Uterus (tissue), 3 donors: ENCODE measurements at regions not wholly inside any gene's neighbourhood (a gene's known extent, or its start where the extent isn't known, plus 50 kb on each side); places are given as distances from the start of the nearest gene placed in this dataset.

ENCODE experiments used
- DNase-seq, 2 donors: peaks; one replicate each; pipeline ENCODE4 v3.0.0-alpha.2; 2019 to 2020
- H3K27ac ChIP-seq, 2 donors: fragments of 200-600 bp; sonication (generic); 1 replicate in 1 of 2; 2 replicates in 1 of 2; pipeline ENCODE4 v1.5.1; 2016 to 2018
- H3K27me3 ChIP-seq, 2 donors: fragments of 200-600 bp; sonication (generic); one replicate each; pipeline ENCODE4 v1.5.1; 2018 to 2019; ENCODE audit warnings: control low read depth in 1 of 2
- H3K36me3 ChIP-seq, 2 donors: fragments of 200-600 bp; sonication (generic); one replicate each; pipeline ENCODE4 v1.5.1; 2019; ENCODE audit warnings: control low read depth in 1 of 2
- H3K4me1 ChIP-seq, 2 donors: fragments of 200-600 bp; sonication (generic); one replicate each; pipeline ENCODE4 v1.5.1; 2018 to 2019; ENCODE audit warnings: control low read depth in 1 of 2
- H3K4me3 ChIP-seq, 2 donors: fragments of 200-600 bp; sonication (generic); 1 replicate in 1 of 2; 2 replicates in 1 of 2; pipeline ENCODE4 v1.5.1; 2018 to 2019; ENCODE audit warnings: mild to moderate bottlenecking in 1 of 2
- H3K9me3 ChIP-seq, 2 donors: fragments of 200-600 bp; sonication (generic); one replicate each; pipeline ENCODE4 v1.5.1; 2019; ENCODE audit warnings: control low read depth in 1 of 2
- POLR2A ChIP-seq, 2 donors: fragments of 450-650 bp; IDR thresholded peaks; one replicate each; pipeline ENCODE4 v1.6.1; 2016; ENCODE audit warnings: antibody characterized with exemption in 2 of 2, mild to moderate bottlenecking in 1 of 2, moderate library complexity in 1 of 2
- intact Hi-C: fragments of 100-400 bp; cut with DNase I; formaldehyde crosslinking; loops from one replicate; pipeline ENCODE4 v1.15.1; 2023; ENCODE audit warnings: low total_unique reads
- TF ChIP-seq, protein P1 (sequence below), 4 experiments: fragments of 200-600 bp in 2 of 4; fragments of 450-650 bp in 2 of 4; sonication (generic) in 2 of 4; IDR thresholded peaks; one replicate each; pipeline ENCODE4 v1.5.1; 2016 to 2019; ENCODE audit warnings: antibody characterized with exemption in 4 of 4, mild to moderate bottlenecking in 2 of 4, moderate library complexity in 1 of 4
- donor health status: DM: yes; HTN: yes; CAD: no.

DNA sequence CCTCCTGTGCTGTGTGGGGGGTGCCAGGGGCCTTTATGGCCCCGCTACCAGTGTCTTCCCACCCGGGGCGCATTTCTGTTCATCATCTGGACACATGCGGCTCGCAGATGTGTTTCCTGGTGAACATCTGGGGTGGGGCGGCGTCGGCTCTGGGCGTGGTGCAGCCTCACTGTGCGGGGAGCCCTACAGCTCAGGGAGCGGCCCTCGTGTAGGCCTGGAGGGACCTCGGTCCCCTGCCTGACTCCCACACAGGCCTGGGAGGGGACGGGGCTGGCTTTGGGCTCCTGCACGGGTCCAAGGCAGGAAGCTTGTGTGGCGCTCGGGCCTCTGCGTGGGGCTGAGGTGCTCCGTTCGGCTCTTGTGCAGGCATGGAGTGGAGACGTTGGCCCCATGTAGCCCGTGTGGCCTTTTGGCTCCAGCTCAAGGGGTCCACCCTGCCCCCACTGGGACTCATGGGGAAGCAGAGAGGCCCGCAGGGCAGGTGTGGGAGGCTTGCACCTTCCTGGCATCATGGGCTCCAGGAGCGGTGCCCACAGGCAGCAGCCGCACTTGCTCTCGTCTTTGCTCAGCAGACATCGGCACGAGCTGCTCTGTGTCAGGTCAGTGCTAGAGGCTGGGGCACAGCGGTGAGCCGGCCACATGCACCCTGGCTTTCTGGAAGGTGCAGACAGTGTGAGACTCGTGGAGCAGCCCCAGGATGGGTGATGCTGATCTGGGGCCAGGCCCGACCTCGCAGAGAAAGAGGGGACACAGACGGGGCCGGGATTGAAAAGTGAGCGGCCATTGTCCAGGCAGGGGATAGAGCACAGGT lies 90.1 kb upstream of the ACTRT2 start:
- DNase-seq, result no peak
- no peaks in the 10 kb centered on the region for H3K27me3 ChIP-seq
- H3K27ac ChIP-seq, result no peak overlapping the region
- no peaks in the 10 kb centered on the region for H3K4me1 ChIP-seq
- H3K36me3 ChIP-seq, result no peaks in the 10 kb centered on the region
- intact Hi-C loops, result no loop called here
- no peak for TF ChIP-seq POLR2A (IDR thresholded peaks at IDR 0.05)
- TF ChIP-seq, protein P1, sequence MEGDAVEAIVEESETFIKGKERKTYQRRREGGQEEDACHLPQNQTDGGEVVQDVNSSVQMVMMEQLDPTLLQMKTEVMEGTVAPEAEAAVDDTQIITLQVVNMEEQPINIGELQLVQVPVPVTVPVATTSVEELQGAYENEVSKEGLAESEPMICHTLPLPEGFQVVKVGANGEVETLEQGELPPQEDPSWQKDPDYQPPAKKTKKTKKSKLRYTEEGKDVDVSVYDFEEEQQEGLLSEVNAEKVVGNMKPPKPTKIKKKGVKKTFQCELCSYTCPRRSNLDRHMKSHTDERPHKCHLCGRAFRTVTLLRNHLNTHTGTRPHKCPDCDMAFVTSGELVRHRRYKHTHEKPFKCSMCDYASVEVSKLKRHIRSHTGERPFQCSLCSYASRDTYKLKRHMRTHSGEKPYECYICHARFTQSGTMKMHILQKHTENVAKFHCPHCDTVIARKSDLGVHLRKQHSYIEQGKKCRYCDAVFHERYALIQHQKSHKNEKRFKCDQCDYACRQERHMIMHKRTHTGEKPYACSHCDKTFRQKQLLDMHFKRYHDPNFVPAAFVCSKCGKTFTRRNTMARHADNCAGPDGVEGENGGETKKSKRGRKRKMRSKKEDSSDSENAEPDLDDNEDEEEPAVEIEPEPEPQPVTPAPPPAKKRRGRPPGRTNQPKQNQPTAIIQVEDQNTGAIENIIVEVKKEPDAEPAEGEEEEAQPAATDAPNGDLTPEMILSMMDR (IDR thresholded peaks at IDR 0.05), result no peak
- no peaks in the 10 kb centered on the region for H3K9me3 ChIP-seq
- H3K4me3 ChIP-seq, result no peak overlapping the region

DNA sequence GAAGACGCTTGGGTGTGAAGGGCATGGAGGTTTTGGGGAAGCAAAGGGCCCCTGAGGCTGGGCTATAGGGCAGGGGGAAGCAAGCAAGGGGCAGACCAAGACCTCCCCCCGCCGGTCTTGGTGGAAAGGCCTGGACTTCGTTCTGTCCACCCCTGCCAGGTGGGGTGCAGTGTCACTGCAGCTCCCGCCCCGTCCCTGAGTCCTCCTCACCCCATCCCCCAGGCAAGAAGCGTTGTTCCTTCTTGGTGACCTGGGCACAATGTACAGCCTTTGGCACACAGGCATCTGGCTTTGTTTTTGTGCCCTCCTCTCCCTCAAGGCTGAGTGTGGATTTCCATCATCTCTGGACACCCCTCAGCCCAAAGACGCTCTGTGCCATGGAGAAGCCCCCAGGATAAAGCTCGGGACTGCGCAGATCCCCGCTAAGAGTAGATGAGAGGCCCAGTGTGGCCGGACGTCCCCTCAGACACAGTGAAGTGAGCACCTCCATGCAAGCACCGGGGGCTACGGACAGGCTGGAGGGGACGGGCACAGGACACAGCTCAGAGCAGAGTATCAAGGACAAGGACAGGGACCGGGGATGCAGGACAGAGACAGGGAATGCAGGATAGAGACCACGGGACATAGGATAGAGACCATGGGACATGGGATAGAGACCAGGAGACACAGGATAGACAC lies 89.4 kb upstream of the ACTRT2 start:
- intact Hi-C loops, result no loop called here
- TF ChIP-seq, protein P1 (IDR thresholded peaks at IDR 0.05), result no peak
- no peak for TF ChIP-seq POLR2A (IDR thresholded peaks at IDR 0.05)
- Histone ChIP-seq H3K4me1 (no peaks in the 10 kb centered on the region), H3K36me3 (no peaks in the 10 kb centered on the region), H3K27me3 (no peaks in the 10 kb centered on the region), H3K9me3 (no peaks in the 10 kb centered on the region), H3K4me3 (no peak overlapping the region), H3K27ac (no peak overlapping the region)
- no peak for DNase-seq

DNA sequence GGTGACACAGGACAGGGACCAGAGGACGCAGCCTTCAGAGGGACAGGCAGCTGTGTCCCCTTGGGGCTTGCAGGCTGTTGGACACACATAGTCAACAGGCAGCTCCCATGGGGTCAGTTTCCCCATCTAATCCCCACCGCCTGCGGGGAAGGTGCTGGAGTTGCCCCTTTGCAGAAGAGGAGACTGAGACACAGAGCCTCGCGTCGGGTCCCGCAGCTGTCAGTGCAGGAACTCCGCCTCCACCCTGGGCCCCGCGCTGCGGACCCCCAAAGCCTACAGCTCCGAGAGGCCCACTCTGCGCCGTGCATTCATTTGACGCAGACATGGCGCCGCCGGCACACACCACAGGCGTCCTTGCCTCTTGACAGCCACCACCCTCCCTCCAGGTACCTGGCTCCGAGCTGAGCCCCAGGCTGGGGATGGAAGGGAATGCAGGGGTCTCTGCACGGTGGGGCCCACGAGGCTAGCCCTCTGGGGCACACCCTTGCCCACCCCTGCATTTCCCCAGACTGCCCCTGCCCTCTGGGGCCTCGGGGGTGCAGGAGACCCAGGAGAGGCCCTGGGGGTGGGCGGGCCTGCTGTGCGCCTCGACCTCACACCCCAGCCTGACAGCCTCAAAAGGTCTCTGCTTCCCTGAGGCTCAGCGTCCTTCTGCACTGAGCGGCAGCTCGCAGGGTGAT lies 88.5 kb upstream of the ACTRT2 start:
- H3K4me3 ChIP-seq, result no peak overlapping the region
- no peaks in the 10 kb centered on the region for H3K9me3 ChIP-seq
- H3K36me3 ChIP-seq, result no peaks in the 10 kb centered on the region
- no peak overlapping the region for H3K27ac ChIP-seq
- intact Hi-C loops, result no loop called here
- no peak for TF ChIP-seq POLR2A (IDR thresholded peaks at IDR 0.05)
- TF ChIP-seq, protein P1 (IDR thresholded peaks at IDR 0.05), result no peak
- H3K27me3 ChIP-seq, result no peaks in the 10 kb centered on the region
- no peak for DNase-seq
- H3K4me1 ChIP-seq, result no peaks in the 10 kb centered on the region

DNA sequence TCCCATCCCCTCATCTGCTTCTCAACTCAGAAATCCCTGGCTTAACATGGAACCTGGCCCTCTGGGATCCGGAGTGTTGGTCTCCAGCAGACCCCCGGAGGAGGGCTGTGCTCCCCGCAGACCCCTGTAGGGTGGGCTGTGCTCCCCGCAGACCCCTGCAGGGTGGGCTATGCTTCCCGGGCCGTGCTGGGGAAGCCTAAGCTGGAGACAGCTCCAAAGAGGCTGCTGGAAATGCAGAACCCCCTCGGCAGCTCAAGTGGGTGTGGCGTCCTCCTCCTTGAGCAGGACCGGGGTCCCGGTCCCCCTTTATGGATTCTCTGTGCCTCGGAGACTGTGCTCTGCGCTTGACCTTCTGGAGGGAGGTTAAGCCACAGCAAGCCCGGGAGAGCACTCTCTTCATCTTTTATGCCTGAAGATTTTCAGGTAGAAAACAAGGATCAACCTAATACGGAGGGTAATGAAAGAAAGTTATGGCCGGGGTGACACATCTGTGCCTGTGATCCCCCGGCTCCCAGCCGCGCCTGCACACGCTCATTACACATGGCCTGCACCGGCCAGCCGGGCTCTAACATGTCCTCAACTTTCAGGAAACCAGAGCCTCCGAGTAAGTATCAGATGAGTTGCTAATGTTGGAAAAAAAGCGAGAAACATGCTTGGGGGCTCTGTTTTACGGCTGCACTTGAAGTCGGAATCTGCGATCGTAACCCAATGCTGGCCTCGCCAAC lies 87.7 kb upstream of the ACTRT2 start:
- no peak overlapping the region for H3K4me3 ChIP-seq
- no peak overlapping the region for H3K27ac ChIP-seq
- intact Hi-C loops, result no loop called here
- H3K9me3 ChIP-seq, result no peaks in the 10 kb centered on the region
- no peak for DNase-seq
- H3K27me3 ChIP-seq, result no peaks in the 10 kb centered on the region
- H3K36me3 ChIP-seq, result no peaks in the 10 kb centered on the region
- no peak for TF ChIP-seq POLR2A (IDR thresholded peaks at IDR 0.05)
- TF ChIP-seq, protein P1 (IDR thresholded peaks at IDR 0.05), result no peak
- no peaks in the 10 kb centered on the region for H3K4me1 ChIP-seq
